Fibroblast of pulmonary artery (primary cell): ENCODE measurements at regions not wholly inside any gene's neighbourhood (a gene's known extent, or its start where the extent isn't known, plus 50 kb on each side); places are given as distances from the start of the nearest gene placed in this dataset.

Experiments used
- DNase-seq: peaks from one replicate; pipeline ENCODE4 v3.0.0-alpha.2; 2010; ENCODE audit warnings: low read depth
- H3K4me3 ChIP-seq: replicated peaks from 2 replicates; pipeline ENCODE4 v1.5.1; 2011; ENCODE audit warnings: low read depth, mild to moderate bottlenecking, control low read depth, low read length, moderate library complexity
- CTCF ChIP-seq: IDR thresholded peaks from 2 replicates; pipeline ENCODE4 v1.5.1; 2011; ENCODE audit warnings: mild to moderate bottlenecking, control low read depth, low read length, inconsistent platforms; ENCODE audit errors: missing control alignments

DNA sequence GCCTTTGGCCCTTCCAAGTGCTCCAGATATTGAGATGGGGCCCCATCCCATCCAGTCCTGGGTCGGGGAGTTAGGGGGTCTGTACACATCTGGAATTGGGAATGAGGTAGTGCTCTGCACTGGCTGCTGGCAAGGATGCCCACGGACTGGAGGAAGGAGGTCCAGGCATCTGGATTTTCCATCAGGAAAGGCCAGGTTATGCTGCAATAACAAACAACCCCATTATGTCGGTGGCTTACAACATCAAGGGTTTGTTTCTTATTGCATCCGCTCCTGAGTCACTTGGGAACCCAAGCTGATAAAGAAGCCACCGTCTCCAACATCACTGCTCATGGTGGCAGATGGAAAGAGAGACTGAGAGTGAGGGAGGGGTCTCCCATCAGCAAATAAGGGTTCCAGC lies 229.9 kb downstream of the TFCP2L1 start:
- H3K4me3 ChIP-seq: no peak overlapping the region
- no peak for DNase-seq
- TF ChIP-seq CTCF: no peak

GRCh38 chr2:121055501-121055900 lies 229.5 kb downstream of the TFCP2L1 start:
- TF ChIP-seq CTCF: no peak
- DNase-seq: no peak

DNA sequence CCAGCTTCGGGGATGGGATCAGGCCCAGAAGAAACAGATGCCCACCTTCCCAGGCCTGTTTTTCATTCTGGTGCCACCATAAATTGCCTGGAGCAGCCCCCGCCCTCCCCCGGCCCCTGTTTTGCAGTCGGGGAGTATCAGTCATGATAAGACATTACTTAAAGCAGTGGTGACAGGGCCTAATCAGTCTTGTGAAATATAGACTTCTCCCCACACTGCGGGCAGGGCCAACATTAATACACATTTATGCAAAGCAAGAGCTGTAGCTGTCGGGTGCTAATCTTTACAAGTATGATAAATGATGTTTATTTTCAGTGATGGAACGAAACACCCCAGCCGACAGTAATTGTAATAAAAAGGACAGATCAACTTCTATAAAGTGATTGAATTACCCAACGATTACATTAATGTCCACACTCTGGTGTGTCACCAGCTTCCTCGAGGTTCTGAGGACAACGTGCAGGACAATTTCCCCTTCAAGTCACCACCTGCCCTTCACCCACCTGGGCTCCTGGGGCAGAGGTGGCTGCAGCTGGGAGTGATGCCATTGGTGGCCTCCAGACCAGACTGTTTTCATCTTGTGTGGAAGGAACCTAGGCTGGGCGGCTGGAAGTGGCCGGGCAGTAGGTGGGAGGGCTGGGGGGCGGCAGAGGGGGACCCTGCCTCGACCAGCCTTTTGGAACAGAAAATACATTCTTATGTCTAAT lies 226.0 kb downstream of the TFCP2L1 start:
- TF ChIP-seq CTCF: no peak
- H3K4me3 ChIP-seq: no peak overlapping the region
- DNase-seq: no peak

More at GRCh38 chr2:121055501-121055900, 229.5 kb downstream of the TFCP2L1 start:
- no peak overlapping the region for H3K4me3 ChIP-seq

DNA sequence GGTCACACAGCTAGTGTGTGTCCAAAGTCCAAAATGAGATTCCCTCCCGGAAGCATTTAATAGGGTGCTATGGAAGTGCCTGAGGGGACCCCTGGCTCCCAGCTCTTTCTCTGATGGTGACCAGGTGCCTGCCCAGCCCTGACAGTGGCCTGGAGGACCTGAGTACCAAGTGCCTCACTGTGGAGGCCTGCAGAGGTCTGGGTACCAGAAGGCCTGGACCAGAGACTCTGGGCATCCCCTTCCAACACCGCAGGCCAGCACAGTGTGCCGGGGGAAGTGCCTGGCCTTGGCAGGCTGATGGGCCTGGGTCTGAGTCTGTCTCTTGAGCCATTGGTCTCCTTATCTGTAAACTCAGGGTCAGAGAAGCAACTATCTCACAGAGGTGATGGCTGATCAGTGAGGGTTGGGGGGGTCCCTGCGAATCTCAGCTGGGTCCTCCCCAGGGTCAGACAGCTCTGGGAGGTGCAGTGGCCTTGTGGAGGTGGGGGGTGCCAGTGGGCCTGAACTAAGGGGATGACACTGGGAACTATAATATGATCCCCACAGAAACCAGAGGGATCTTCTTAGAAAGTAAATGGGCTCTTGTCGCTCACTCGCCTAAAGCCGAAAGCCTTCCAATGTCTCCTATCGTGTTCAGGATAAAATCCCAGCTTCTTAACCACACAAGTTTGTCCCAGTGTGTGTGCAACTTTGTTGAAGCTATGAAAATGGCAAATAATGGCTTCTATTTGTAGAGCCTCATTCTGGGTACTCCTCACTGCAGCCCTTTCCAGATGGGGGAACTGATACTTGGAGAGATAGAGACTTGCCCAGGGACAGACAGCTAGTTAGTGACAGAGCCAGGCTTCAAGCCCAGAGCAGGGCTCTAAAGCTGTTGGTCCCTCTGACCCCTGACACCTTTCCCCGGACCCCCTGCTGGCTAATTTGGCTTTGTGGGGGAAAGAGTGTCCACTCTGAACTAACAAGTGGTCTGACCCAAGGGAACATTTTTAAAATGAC lies 225.1 kb downstream of the TFCP2L1 start:
- TF ChIP-seq CTCF: no peak
- H3K4me3 ChIP-seq: no peak overlapping the region
- DNase-seq: no peak

DNA sequence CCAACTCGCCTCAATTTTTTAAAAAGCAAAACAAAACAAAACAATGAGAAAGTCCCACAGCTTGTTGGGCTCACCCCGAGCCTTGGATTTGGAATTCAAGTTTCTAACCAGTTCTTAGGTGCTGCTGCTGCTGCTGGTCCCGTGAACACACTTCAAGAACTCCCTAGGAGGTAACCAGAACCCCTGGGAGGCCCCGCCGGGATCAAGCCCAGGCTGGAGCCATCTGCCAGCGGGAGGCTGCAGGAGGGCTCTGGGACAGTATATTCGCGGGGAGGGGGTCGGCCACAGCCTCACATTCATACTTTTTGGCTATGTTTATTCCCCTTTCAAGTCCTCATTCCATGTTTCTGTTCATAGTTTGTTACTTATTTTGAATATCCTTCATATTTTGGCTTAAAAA lies 223.4 kb downstream of the TFCP2L1 start:
- H3K4me3 ChIP-seq: no peak overlapping the region
- TF ChIP-seq CTCF: no peak
- DNase-seq: no peak

- DNase-seq: no peak
- TF ChIP-seq CTCF: no peak
- no peak overlapping the region for H3K4me3 ChIP-seq
Measured at GRCh38 chr2:121063471-121063870, 221.5 kb downstream of the TFCP2L1 start.
